Transverse colon (tissue), 4 donors: ENCODE measurements at regions not wholly inside any gene's neighbourhood (a gene's known extent, or its start where the extent isn't known, plus 50 kb on each side); places are given as distances from the start of the nearest gene placed in this dataset.

Source experiments
- DNase-seq: peaks from one replicate; pipeline ENCODE4 v3.0.0-alpha.2; 2019
- H3K27ac ChIP-seq, 4 donors: fragments of 200-600 bp; sonication (generic); 2 replicates each; pipeline ENCODE4 v1.5.1; 2016 to 2018; ENCODE audit warnings: inconsistent platforms in 4 of 4
- H3K27me3 ChIP-seq: fragments of 200-600 bp; sonication (generic); 2 replicates; pipeline ENCODE4 v1.5.1; 2017; ENCODE audit warnings: inconsistent platforms
- H3K36me3 ChIP-seq, 4 donors: fragments of 200-600 bp; sonication (generic); 2 replicates each; pipeline ENCODE4 v1.5.1; 2017 to 2019; ENCODE audit warnings: inconsistent platforms in 4 of 4
- H3K4me1 ChIP-seq, 4 donors: fragments of 200-600 bp; sonication (generic); 2 replicates each; pipeline ENCODE4 v1.5.1; 2017 to 2020; ENCODE audit warnings: inconsistent platforms in 4 of 4
- H3K4me3 ChIP-seq, 4 donors: fragments of 200-600 bp; sonication (generic); 1 replicate in 1 of 4; 2 replicates in 3 of 4; pipeline versions ENCODE4 v1.5.1 to v1.6.1; 2017 to 2019; ENCODE audit warnings: inconsistent platforms in 4 of 4
- H3K9me3 ChIP-seq, 2 donors: fragments of 200-600 bp; sonication (generic); 2 replicates each; pipeline ENCODE4 v1.5.1; 2017 to 2019; ENCODE audit warnings: inconsistent platforms in 2 of 2
- CTCF ChIP-seq, 5 experiments: fragments of 200-600 bp in 3 of 5; fragments of 450-650 bp in 2 of 5; sonication (generic) in 3 of 5; IDR thresholded peaks; 1 replicate in 2 of 5; 2 replicates in 3 of 5; pipeline ENCODE4 v1.5.1; 2016 to 2017; ENCODE audit warnings: antibody characterized with exemption in 5 of 5, inconsistent platforms in 3 of 5, mild to moderate bottlenecking in 2 of 5, moderate library complexity in 1 of 5
- EP300 ChIP-seq: sonication (generic); formaldehyde crosslinking; IDR thresholded peaks from one replicate; pipeline ENCODE4 v1.6.1; 2017; ENCODE audit warnings: antibody characterized with exemption, low read depth
- POLR2A ChIP-seq: fragments of 450-650 bp; IDR thresholded peaks from one replicate; pipeline ENCODE4 v1.6.1; 2016; ENCODE audit warnings: antibody characterized with exemption, mild to moderate bottlenecking, moderate library complexity
- POLR2AphosphoS5 ChIP-seq, 3 donors: sonication (generic); formaldehyde crosslinking; IDR thresholded peaks; one replicate each; pipeline ENCODE4 v1.6.1; 2016; ENCODE audit warnings: antibody characterized with exemption in 3 of 3
- WGBS, 2 donors: methylation state at CpG; one replicate each; pipeline ENCODE4 v1.1.5; 2018; ENCODE audit warnings: low coverage in 1 of 2; 5-methylcytosine and 5-hydroxymethylcytosine counted together
- in situ Hi-C, 4 donors: fragments of 200-750 bp; cut with MboI; loops; one replicate each; pipeline versions ENCODE4 v1.15.0 to v1.15.1; 2017; ENCODE audit warnings: low sequenced_read_pairs in 3 of 4, low pct_ligation_motif_present in 1 of 4, low pct_unique_long_range_greater_than_20kb in 1 of 4
- intact Hi-C: fragments of 100-400 bp; cut with DNase I; formaldehyde crosslinking; loops from one replicate; pipeline ENCODE4 v1.15.1; 2023; ENCODE audit warnings: low total_unique reads

GRCh38 chr2:156909983-156910382, 347.5 kb upstream of the GALNT5 start:
- in situ Hi-C loops = no loop called here
- Histone ChIP-seq H3K27me3 (no peaks in the 10 kb centered on the region), H3K9me3 (no peaks in the 10 kb centered on the region), H3K4me3 (no peak overlapping the region), H3K36me3 (no peaks in the 10 kb centered on the region), H3K4me1 (no peaks in the 10 kb centered on the region), H3K27ac (no peak overlapping the region)
- WGBS, 2 donors = 78 to 87% methylated on average over 5 of the region's 5 CpGs
- DNase-seq = no peak
- intact Hi-C loops = no loop called here
- TF ChIP-seq POLR2AphosphoS5 (IDR thresholded peaks at IDR 0.05) = no peak
- no peak for TF ChIP-seq CTCF (IDR thresholded peaks at IDR 0.05)
- TF ChIP-seq EP300 = no peak
- no peak for TF ChIP-seq POLR2A

GRCh38 chr2:156915332-156915731, 342.2 kb upstream of the GALNT5 start:
- no peaks in the 10 kb centered on the region for H3K36me3 ChIP-seq

GRCh38 chr2:156918410-156918809, 339.1 kb upstream of the GALNT5 start:
- TF ChIP-seq CTCF (IDR thresholded peaks at IDR 0.05) (no peak), EP300 (no peak), POLR2A (no peak), POLR2AphosphoS5 (IDR thresholded peaks at IDR 0.05) (no peak)
- Histone ChIP-seq H3K27me3 (no peaks in the 10 kb centered on the region), H3K36me3 (no peaks in the 10 kb centered on the region), H3K4me1 (no peaks in the 10 kb centered on the region), H3K9me3 (no peaks in the 10 kb centered on the region), H3K27ac (no peak overlapping the region), H3K4me3 (no peak overlapping the region)
- in situ Hi-C loops = no loop called here
- intact Hi-C loops = no loop called here
- no peak for DNase-seq
- 87% methylated on average over 1 of the region's 1 CpG; no CpG with 5 or more reads in 1 of the 2 donors for WGBS, 2 donors

More at GRCh38 chr2:156915332-156915731, 342.2 kb upstream of the GALNT5 start:
- no peak overlapping the region for H3K4me3 ChIP-seq
- no peaks in the 10 kb centered on the region for H3K4me1 ChIP-seq
- in situ Hi-C loops (no loop called here), intact Hi-C loops (no loop called here)
- TF ChIP-seq POLR2AphosphoS5 (IDR thresholded peaks at IDR 0.05) (no peak), EP300 (no peak), POLR2A (no peak), CTCF (IDR thresholded peaks at IDR 0.05) (no peak)
- no peaks in the 10 kb centered on the region for H3K9me3 ChIP-seq
- H3K27ac ChIP-seq = no peak overlapping the region
- no peaks in the 10 kb centered on the region for H3K27me3 ChIP-seq
- no peak for DNase-seq

GRCh38 chr2:156930423-156930822, 327.1 kb upstream of the GALNT5 start:
- TF ChIP-seq POLR2AphosphoS5 (IDR thresholded peaks at IDR 0.05) (no peak), CTCF (IDR thresholded peaks at IDR 0.05) (no peak), POLR2A (no peak), EP300 (no peak)
- Histone ChIP-seq H3K27ac (no peak overlapping the region), H3K4me1 (no peaks in the 10 kb centered on the region), H3K27me3 (no peaks in the 10 kb centered on the region), H3K36me3 (no peaks in the 10 kb centered on the region), H3K9me3 (no peaks in the 10 kb centered on the region), H3K4me3 (no peak overlapping the region)
- in situ Hi-C loops (no loop called here), intact Hi-C loops (no loop called here)
- 57 to 74% methylated on average over 1 to 2 of the region's 2 CpGs for WGBS, 2 donors
- no peak for DNase-seq
